Activated CD4-positive, alpha-beta T cell treated with anti-CD3 and anti-CD28 coated beads for 36 hours (primary cell): ENCODE measurements at regions not wholly inside any gene's neighbourhood (a gene's known extent, or its start where the extent isn't known, plus 50 kb on each side); places are given as distances from the start of the nearest gene placed in this dataset.
A peak's percentile ranks its signal among the peaks of the same experiment; 100 is the strongest.

Source experiments
- ATAC-seq: fragments of 200-7000 bp; cut with Tn5 transposase; one replicate; pipeline ENCODE4 v1.10.0; 2021; ENCODE audit warnings: mild to moderate bottlenecking, moderate library complexity
- CTCF ChIA-PET: fragments of 350-600 bp; sonication (Branson Sonifier 250); formaldehyde crosslinking; loops from one replicate; lab custom pipeline; 2021; ENCODE audit warnings: antibody characterized with exemption; lab: Charles Lee
- POLR2A ChIA-PET: fragments of 350-600 bp; sonication (Branson Sonifier 250); formaldehyde crosslinking; loops from one replicate; lab custom pipeline; 2021; ENCODE audit warnings: antibody characterized with exemption, inconsistent platforms; lab: Charles Lee
- DNase-seq: peaks from one replicate; pipeline ENCODE4 v3.0.0-alpha.2; 2020
- H3K27ac Mint-ChIP-seq: one replicate; pipeline ENCODE4 v1.8.0; 2021; ENCODE audit warnings: mixed read lengths
- H3K27me3 Mint-ChIP-seq: one replicate; pipeline ENCODE4 v1.8.0; 2021; ENCODE audit warnings: mixed read lengths
- H3K36me3 Mint-ChIP-seq: one replicate; pipeline ENCODE4 v1.8.0; 2021; ENCODE audit warnings: low read depth, mixed read lengths
- H3K4me1 Mint-ChIP-seq: one replicate; pipeline ENCODE4 v1.8.0; 2021; ENCODE audit warnings: mixed read lengths
- H3K4me3 Mint-ChIP-seq: one replicate; pipeline ENCODE4 v1.8.0; 2021; ENCODE audit warnings: mild to moderate bottlenecking, moderate library complexity, mixed read lengths
- H3K9me3 Mint-ChIP-seq: one replicate; pipeline ENCODE4 v1.8.0; 2021; ENCODE audit warnings: low read depth, mixed read lengths
- intact Hi-C, 2 experiments: fragments of 100-400 bp; cut with DNase I in 1 of 2; cut with micrococcal nuclease in 1 of 2; formaldehyde crosslinking; loops; one replicate each; pipeline versions ENCODE4 v1.14.2 to v1.15.1; 2022 to 2024; cut with DNase I, micrococcal nuclease

GRCh38 chr7:131212114-131212513 is 115.6 kb upstream of the MKLN1 start:
- H3K27me3 Mint-ChIP-seq = no peaks in the 10 kb centered on the region
- H3K9me3 Mint-ChIP-seq = no peaks in the 10 kb centered on the region
- H3K4me3 Mint-ChIP-seq = no peak overlapping the region
- no peaks in the 10 kb centered on the region for H3K4me1 Mint-ChIP-seq
- ChIA-PET CTCF (no interaction called here), POLR2A (no interaction called here)
- ATAC-seq (no peak), DNase-seq (no peak)
- intact Hi-C loops = no loop called here
- no peaks in the 10 kb centered on the region for H3K36me3 Mint-ChIP-seq
- no peak overlapping the region for H3K27ac Mint-ChIP-seq

GRCh38 chr7:131218727-131219128 is 108.9 kb upstream of the MKLN1 start:
- Mint-ChIP-seq H3K36me3 (no peaks in the 10 kb centered on the region), H3K9me3 (no peaks in the 10 kb centered on the region), H3K27me3 (no peaks in the 10 kb centered on the region), H3K4me1 (peaks cover 12% of the 10 kb centered on the region), H3K27ac (no peak overlapping the region), H3K4me3 (no peak overlapping the region)
- ChIA-PET CTCF (interaction anchor here (0.5 kb wide), 1 partner anchor 382 kb away, joined by 3 read pairs; no protein-coding TSS in a partner anchor), POLR2A (no interaction called here)
- no peak for DNase-seq
- ATAC-seq = peak; percentile 51
- intact Hi-C loops = no loop called here

GRCh38 chr7:131219312-131220041 is 108.2 kb upstream of the MKLN1 start:
- Mint-ChIP-seq H3K36me3 (no peaks in the 10 kb centered on the region), H3K9me3 (no peaks in the 10 kb centered on the region), H3K27ac (no peak overlapping the region), H3K27me3 (no peaks in the 10 kb centered on the region), H3K4me1 (peaks cover 12% of the 10 kb centered on the region), H3K4me3 (no peak overlapping the region)
- CTCF ChIA-PET = interaction anchor here (0.5 kb wide), 1 partner anchor 381 kb away, joined by 3 read pairs; no protein-coding TSS in a partner anchor
- POLR2A ChIA-PET = no interaction called here
- DNase-seq (no peak), ATAC-seq (no peak)
- intact Hi-C loops = no loop called here

- no peak overlapping the region for H3K27ac Mint-ChIP-seq
- no peaks in the 10 kb centered on the region for H3K27me3 Mint-ChIP-seq
- no peaks in the 10 kb centered on the region for H3K9me3 Mint-ChIP-seq
- ChIA-PET CTCF (interaction anchor here (2.0 kb wide), 1 partner anchor 30 kb away, joined by 5 read pairs; no protein-coding TSS in a partner anchor), POLR2A (no interaction called here)
- no peak for DNase-seq
- H3K4me3 Mint-ChIP-seq = no peak overlapping the region
- H3K36me3 Mint-ChIP-seq = no peaks in the 10 kb centered on the region
- intact Hi-C loops = no loop called here
- ATAC-seq = no peak
- H3K4me1 Mint-ChIP-seq = peaks cover 12% of the 10 kb centered on the region
These were observed 106.6 kb upstream of the MKLN1 start for GRCh38 chr7:131221061-131221460.

GRCh38 chr7:131222171-131222570 is 105.5 kb upstream of the MKLN1 start:
- ChIA-PET CTCF (interaction anchor here (2.0 kb wide), 1 partner anchor 31 kb away, joined by 5 read pairs; no protein-coding TSS in a partner anchor), POLR2A (no interaction called here)
- ATAC-seq = no peak
- intact Hi-C loops = no loop called here
- no peaks in the 10 kb centered on the region for H3K36me3 Mint-ChIP-seq
- no peaks in the 10 kb centered on the region for H3K9me3 Mint-ChIP-seq
- no peak overlapping the region for H3K4me3 Mint-ChIP-seq
- peaks cover 12% of the 10 kb centered on the region for H3K4me1 Mint-ChIP-seq
- H3K27me3 Mint-ChIP-seq = no peaks in the 10 kb centered on the region
- no peak for DNase-seq
- H3K27ac Mint-ChIP-seq = no peak overlapping the region

- Mint-ChIP-seq H3K4me1 (peaks cover 12% of the 10 kb centered on the region), H3K36me3 (no peaks in the 10 kb centered on the region), H3K9me3 (no peaks in the 10 kb centered on the region), H3K27me3 (no peaks in the 10 kb centered on the region), H3K4me3 (no peak overlapping the region), H3K27ac (no peak overlapping the region)
- ChIA-PET CTCF (interaction anchor here (0.7 to 0.9 kb wide), 2 partner anchors 19 to 152 kb away, joined by 3 to 6 read pairs; no protein-coding TSS in a partner anchor), POLR2A (interaction anchor here (0.5 to 0.9 kb wide), 2 partner anchors 34 to 256 kb away, joined by 3 read pairs; no protein-coding TSS in a partner anchor)
- intact Hi-C loops = no loop called here
- ATAC-seq (no peak), DNase-seq (no peak)
These were observed 104.5 kb upstream of the MKLN1 start for GRCh38 chr7:131223151-131223550.

GRCh38 chr7:131224996-131225395 is 102.7 kb upstream of the MKLN1 start:
- intact Hi-C loops = no loop called here
- Mint-ChIP-seq H3K4me3 (no peak overlapping the region), H3K27me3 (no peaks in the 10 kb centered on the region), H3K9me3 (no peaks in the 10 kb centered on the region), H3K36me3 (no peaks in the 10 kb centered on the region), H3K4me1 (no peaks in the 10 kb centered on the region), H3K27ac (no peak overlapping the region)
- POLR2A ChIA-PET = interaction anchor here (0.6 kb wide), 1 partner anchor 224 kb away, joined by 4 read pairs; no protein-coding TSS in a partner anchor
- no peak for DNase-seq
- CTCF ChIA-PET = interaction anchor here (0.6 to 1.0 kb wide), 2 partner anchors 27 to 271 kb away, joined by 3 read pairs; no protein-coding TSS in a partner anchor
- no peak for ATAC-seq

- ATAC-seq (no peak), DNase-seq (no peak)
- H3K36me3 Mint-ChIP-seq = no peaks in the 10 kb centered on the region
- H3K27me3 Mint-ChIP-seq = no peaks in the 10 kb centered on the region
- H3K4me1 Mint-ChIP-seq = peaks cover 6% of the 10 kb centered on the region
- no peak overlapping the region for H3K4me3 Mint-ChIP-seq
- intact Hi-C loops = loop anchor here in 1 of 2 experiments (1.0 kb wide), 1 partner anchor 23 kb away; no protein-coding TSS in a partner anchor
- no peak overlapping the region for H3K27ac Mint-ChIP-seq
- POLR2A ChIA-PET = interaction anchor here (0.6 kb wide), 1 partner anchor 225 kb away, joined by 4 read pairs; no protein-coding TSS in a partner anchor
- no peaks in the 10 kb centered on the region for H3K9me3 Mint-ChIP-seq
- CTCF ChIA-PET = no interaction called here
These were observed 101.8 kb upstream of the MKLN1 start for GRCh38 chr7:131225619-131226513.

- intact Hi-C loops = loop anchor here in 1 of 2 experiments (1.0 kb wide), 1 partner anchor 23 kb away; no protein-coding TSS in a partner anchor
- CTCF ChIA-PET = no interaction called here
These were observed 101.2 kb upstream of the MKLN1 start for GRCh38 chr7:131226514-131226865.

GRCh38 chr7:131231381-131232220 is 96.1 kb upstream of the MKLN1 start:
- ChIA-PET CTCF (interaction anchor here (0.8 to 1.1 kb wide), 3 partner anchors 37 to 163 kb away, joined by 3 to 5 read pairs (median 4); no protein-coding TSS in a partner anchor), POLR2A (interaction anchor here (0.6 to 1.2 kb wide), 3 partner anchors 42 to 274 kb away, joined by 4 to 5 read pairs (median 4); no protein-coding TSS in a partner anchor)
- peak overlapping the region; percentile 93 for H3K27ac Mint-ChIP-seq
- H3K27me3 Mint-ChIP-seq = no peaks in the 10 kb centered on the region
- peaks cover 47% of the 10 kb centered on the region for H3K4me1 Mint-ChIP-seq
- ATAC-seq = peak; percentile 72
- H3K4me3 Mint-ChIP-seq = peak overlapping the region; percentile 56
- peak; percentile 77 for DNase-seq
- H3K36me3 Mint-ChIP-seq = peaks cover 2% of the 10 kb centered on the region
- no peaks in the 10 kb centered on the region for H3K9me3 Mint-ChIP-seq
- intact Hi-C loops = loop anchor here (1.0 to 5.0 kb wide), 5 partner anchors 43 to 259 kb away; no protein-coding TSS in a partner anchor

More at GRCh38 chr7:131226514-131226865, 101.2 kb upstream of the MKLN1 start:
- H3K4me3 Mint-ChIP-seq = no peak overlapping the region
- H3K27ac Mint-ChIP-seq = no peak overlapping the region
- no peaks in the 10 kb centered on the region for H3K9me3 Mint-ChIP-seq
- H3K4me1 Mint-ChIP-seq = peaks cover 12% of the 10 kb centered on the region
- POLR2A ChIA-PET = no interaction called here
- no peaks in the 10 kb centered on the region for H3K36me3 Mint-ChIP-seq
- no peaks in the 10 kb centered on the region for H3K27me3 Mint-ChIP-seq
- DNase-seq = no peak
- ATAC-seq = no peak
